ENCODE measurements at regions not wholly inside any gene's neighbourhood (a gene's known extent, or its start where the extent isn't known, plus 50 kb on each side); places are given as distances from the start of the nearest gene placed in this dataset.

DNA sequence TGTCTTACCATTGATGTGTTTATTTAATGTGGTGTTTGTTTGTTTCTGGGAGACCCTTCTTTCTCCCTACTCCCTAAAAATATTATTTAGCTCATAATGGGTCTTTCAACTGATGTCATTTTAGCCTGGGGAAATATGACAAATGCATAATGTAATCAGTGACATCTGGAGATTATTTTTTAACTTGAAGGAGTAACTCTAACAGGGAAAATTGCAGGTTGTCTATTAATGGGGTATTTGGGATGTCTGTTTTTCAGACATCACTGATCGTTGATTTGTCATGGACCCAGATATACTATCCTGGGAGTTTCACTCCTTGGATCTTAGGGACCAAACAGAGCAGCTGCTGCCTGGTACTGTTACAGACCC lies 230.4 kb downstream of the LOXHD1 start:
- Histone ChIP-seq H3K27me3 (replicated peaks; ENCODE audit: control insufficient read depth, insufficient read depth, low read length, poor library complexity, severe bottlenecking) (no peaks in the 10 kb centered on the region), H3K36me3 (ENCODE audit: control insufficient read depth, insufficient read depth, low read length) (no peaks in the 10 kb centered on the region), H3K4me1 (ENCODE audit: control insufficient read depth, insufficient read depth, low read length, poor library complexity, severe bottlenecking) (no peaks in the 10 kb centered on the region), H3K27ac (ENCODE audit: insufficient read depth, low read length, poor library complexity, severe bottlenecking) (no peak overlapping the region), H3K9me3 (ENCODE audit: control insufficient read depth, low read length) (no peaks in the 10 kb centered on the region), H3K4me3 (ENCODE audit: insufficient read depth, low read depth, low read length, poor library complexity, severe bottlenecking) (no peak overlapping the region)
- no peak for DNase-seq
